Glomerular endothelial cell (primary cell): ENCODE measurements at regions not wholly inside any gene's neighbourhood (a gene's known extent, or its start where the extent isn't known, plus 50 kb on each side); places are given as distances from the start of the nearest gene placed in this dataset.
"Not testable (repeated sequence)": the region's sequence is repeated elsewhere in the genome, so short reads cannot be mapped to it uniquely, and the experiment has no call there.

Source experiments
- DNase-seq: peaks from one replicate; pipeline ENCODE4 v3.0.0-alpha.2; 2011; ENCODE audit warnings: low read depth, low spot score; ENCODE audit errors: extremely low read depth

- DNase-seq: no peak
Measured at GRCh38 chr6:49118478-49118877, 344.6 kb downstream of the MMUT start.

- no peak for DNase-seq
Measured at GRCh38 chr6:49110916-49111315, 352.1 kb downstream of the MMUT start.

GRCh38 chr6:49097664-49098063 is 365.4 kb downstream of the MMUT start:
- DNase-seq: not testable (repeated sequence)

GRCh38 chr6:49097116-49097515 is 365.9 kb downstream of the MMUT start:
- no peak for DNase-seq

GRCh38 chr6:49088631-49089030 is 374.4 kb downstream of the MMUT start:
- DNase-seq: no peak

GRCh38 chr6:49087369-49087768 is 375.7 kb downstream of the MMUT start:
- no peak for DNase-seq

- no peak for DNase-seq
Measured at GRCh38 chr6:49082611-49083010, 380.4 kb downstream of the MMUT start.

- DNase-seq: no peak
Measured at GRCh38 chr6:49072885-49073620, 390.0 kb downstream of the MMUT start.

- DNase-seq: no peak
Measured at GRCh38 chr6:49072146-49072545, 390.9 kb downstream of the MMUT start.

GRCh38 chr6:49070411-49070810 is 392.6 kb downstream of the MMUT start:
- DNase-seq: no peak

GRCh38 chr6:49054311-49054710 is 408.7 kb downstream of the MMUT start:
- DNase-seq: no peak

- no peak for DNase-seq
Measured at GRCh38 chr6:49052901-49053300, 410.2 kb downstream of the MMUT start.

GRCh38 chr6:49051281-49051680 is 411.8 kb downstream of the MMUT start:
- DNase-seq: no peak

GRCh38 chr6:49050584-49050983 is 412.5 kb downstream of the MMUT start:
- DNase-seq: no peak

GRCh38 chr6:49038294-49038822 is 424.7 kb downstream of the MMUT start:
- DNase-seq: no peak

- DNase-seq: no peak
Measured at GRCh38 chr6:49030251-49031020, 432.6 kb downstream of the MMUT start.

- no peak for DNase-seq
Measured at GRCh38 chr6:49027644-49028043, 435.4 kb downstream of the MMUT start.

GRCh38 chr6:49025273-49026240 is 437.5 kb downstream of the MMUT start:
- DNase-seq: no peak

GRCh38 chr6:49004801-49005200 is 458.3 kb downstream of the MMUT start:
- DNase-seq: no peak

GRCh38 chr6:49003348-49003747 is 459.7 kb downstream of the MMUT start:
- no peak for DNase-seq
